Hematopoietic multipotent progenitor cell treated with erythropoietin and hydrocortisone succinate and interleukin-3 and kit ligand, for 15 days (in vitro differentiated cells): ENCODE measurements at regions not wholly inside any gene's neighbourhood (a gene's known extent, or its start where the extent isn't known, plus 50 kb on each side); places are given as distances from the start of the nearest gene placed in this dataset.
"Not testable (repeated sequence)": the region's sequence is repeated elsewhere in the genome, so short reads cannot be mapped to it uniquely, and the experiment has no call there.

Source experiments
- DNase-seq: peaks from one replicate; pipeline ENCODE4 v3.0.0-alpha.2; 2015; ENCODE audit warnings: low spot score

- DNase-seq: no peak
Observed at GRCh38 chr11:71383461-71383860, 64.7 kb downstream of the DHCR7 start.

GRCh38 chr11:71381781-71382505, 66.2 kb downstream of the DHCR7 start:
- DNase-seq: no peak

GRCh38 chr11:71379701-71380100, 68.5 kb downstream of the DHCR7 start:
- DNase-seq: no peak

- no peak for DNase-seq
Observed at GRCh38 chr11:71373791-71374454, 74.3 kb downstream of the DHCR7 start.

- DNase-seq: no peak
Observed at GRCh38 chr11:71372693-71373657, 75.2 kb downstream of the DHCR7 start.

- DNase-seq: no peak
Observed at GRCh38 chr11:71371674-71372069, 76.5 kb downstream of the DHCR7 start.

- no peak for DNase-seq
Observed at GRCh38 chr11:71370895-71371673, 77.1 kb downstream of the DHCR7 start.

GRCh38 chr11:71370020-71370747, 78.0 kb downstream of the DHCR7 start:
- no peak for DNase-seq

GRCh38 chr11:71369411-71369810, 78.8 kb downstream of the DHCR7 start:
- DNase-seq: no peak

GRCh38 chr11:71368966-71369365, 79.2 kb downstream of the DHCR7 start:
- no peak for DNase-seq

- DNase-seq: no peak
Observed at GRCh38 chr11:71367756-71368155, 80.4 kb downstream of the DHCR7 start.

- DNase-seq: not testable (repeated sequence)
Observed at GRCh38 chr11:71367276-71367675, 80.9 kb downstream of the DHCR7 start.

- DNase-seq: no peak
Observed at GRCh38 chr11:71366076-71366475, 82.1 kb downstream of the DHCR7 start.

- no peak for DNase-seq
Observed at GRCh38 chr11:71365626-71366025, 82.6 kb downstream of the DHCR7 start.

- no peak for DNase-seq
Observed at GRCh38 chr11:71364806-71365205, 83.4 kb downstream of the DHCR7 start.

GRCh38 chr11:71364176-71364671, 84.0 kb downstream of the DHCR7 start:
- DNase-seq: no peak

GRCh38 chr11:71363721-71364120, 84.5 kb downstream of the DHCR7 start:
- no peak for DNase-seq

GRCh38 chr11:71358963-71359567, 89.1 kb downstream of the DHCR7 start:
- no peak for DNase-seq

GRCh38 chr11:71358122-71358728, 90.0 kb downstream of the DHCR7 start:
- DNase-seq: no peak

- DNase-seq: no peak
Observed at GRCh38 chr11:71357414-71357813, 90.8 kb downstream of the DHCR7 start.
